Activated T-cell treated with anti-CD3 and anti-CD28 coated beads, Interleukin-2, amount 50 U/mL, for 1 hour (primary cell): ENCODE measurements at regions not wholly inside any gene's neighbourhood (a gene's known extent, or its start where the extent isn't known, plus 50 kb on each side); places are given as distances from the start of the nearest gene placed in this dataset.

Experiments
- DNase-seq: peaks from one replicate; pipeline ENCODE4 v3.0.0-alpha.2; 2020

DNA sequence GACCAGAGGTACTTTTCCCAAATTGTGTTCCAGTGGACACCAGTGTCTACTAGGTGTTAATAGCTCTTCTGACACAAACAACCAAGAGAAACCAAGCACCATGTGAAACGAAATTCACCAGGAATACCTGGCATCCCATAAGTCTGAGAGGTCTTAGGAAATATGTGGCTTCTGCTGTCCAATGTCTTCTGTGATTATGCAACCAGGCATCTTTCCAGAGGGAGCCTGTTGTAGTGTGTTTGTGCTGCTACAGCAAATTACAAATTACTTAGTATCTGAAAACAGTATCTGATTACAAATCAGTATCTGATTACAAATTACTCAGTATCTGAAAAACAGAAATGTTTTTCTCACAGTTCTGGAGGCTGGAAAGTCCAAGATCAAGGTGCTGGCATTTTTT lies 133.6 kb upstream of the NPVF start:
- DNase-seq: no peak

- DNase-seq: no peak
Observed at GRCh38 chr7:25368599-25369201, 140.4 kb upstream of the NPVF start.

DNA sequence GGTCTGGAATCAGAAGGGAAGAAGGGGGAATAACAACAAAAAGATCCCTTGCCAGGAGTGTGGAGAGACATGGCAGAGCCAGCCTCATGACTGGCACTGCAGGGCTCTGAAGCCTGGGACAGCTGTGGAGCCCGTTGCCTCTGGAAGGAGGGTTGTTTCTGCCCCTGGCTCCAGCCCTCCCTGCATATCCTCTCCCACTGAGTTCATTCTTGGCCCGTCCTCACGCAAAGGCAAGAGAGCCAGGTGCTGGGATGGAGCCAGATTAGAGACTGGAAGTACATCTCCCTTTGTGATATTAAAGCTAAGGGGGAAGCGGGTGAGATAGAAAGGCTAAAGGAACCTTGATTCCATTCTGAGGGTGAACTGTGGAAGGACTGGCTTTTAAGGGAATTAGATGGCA lies 141.5 kb upstream of the NPVF start:
- DNase-seq: no peak

DNA sequence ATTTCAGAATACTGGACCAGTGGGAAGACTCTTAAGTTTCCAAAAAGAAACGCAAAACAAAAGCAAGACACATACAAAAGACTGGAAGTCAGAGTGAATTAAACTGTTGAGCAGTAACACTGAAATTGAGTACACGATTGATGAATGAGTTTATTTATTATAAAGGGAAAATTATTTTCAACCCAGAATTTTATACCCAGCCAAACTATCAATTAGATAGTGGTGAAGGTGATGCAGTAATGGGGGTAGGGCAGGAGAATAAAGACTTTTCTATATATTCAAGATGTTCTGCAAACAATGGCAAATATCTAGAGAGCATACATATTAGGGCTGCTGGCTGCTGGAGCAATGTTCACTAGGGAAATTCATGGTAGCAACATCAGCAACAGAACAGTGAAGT lies 143.7 kb upstream of the NPVF start:
- DNase-seq: no peak

GRCh38 chr7:25375805-25376600 lies 147.7 kb upstream of the NPVF start:
- no peak for DNase-seq

DNA sequence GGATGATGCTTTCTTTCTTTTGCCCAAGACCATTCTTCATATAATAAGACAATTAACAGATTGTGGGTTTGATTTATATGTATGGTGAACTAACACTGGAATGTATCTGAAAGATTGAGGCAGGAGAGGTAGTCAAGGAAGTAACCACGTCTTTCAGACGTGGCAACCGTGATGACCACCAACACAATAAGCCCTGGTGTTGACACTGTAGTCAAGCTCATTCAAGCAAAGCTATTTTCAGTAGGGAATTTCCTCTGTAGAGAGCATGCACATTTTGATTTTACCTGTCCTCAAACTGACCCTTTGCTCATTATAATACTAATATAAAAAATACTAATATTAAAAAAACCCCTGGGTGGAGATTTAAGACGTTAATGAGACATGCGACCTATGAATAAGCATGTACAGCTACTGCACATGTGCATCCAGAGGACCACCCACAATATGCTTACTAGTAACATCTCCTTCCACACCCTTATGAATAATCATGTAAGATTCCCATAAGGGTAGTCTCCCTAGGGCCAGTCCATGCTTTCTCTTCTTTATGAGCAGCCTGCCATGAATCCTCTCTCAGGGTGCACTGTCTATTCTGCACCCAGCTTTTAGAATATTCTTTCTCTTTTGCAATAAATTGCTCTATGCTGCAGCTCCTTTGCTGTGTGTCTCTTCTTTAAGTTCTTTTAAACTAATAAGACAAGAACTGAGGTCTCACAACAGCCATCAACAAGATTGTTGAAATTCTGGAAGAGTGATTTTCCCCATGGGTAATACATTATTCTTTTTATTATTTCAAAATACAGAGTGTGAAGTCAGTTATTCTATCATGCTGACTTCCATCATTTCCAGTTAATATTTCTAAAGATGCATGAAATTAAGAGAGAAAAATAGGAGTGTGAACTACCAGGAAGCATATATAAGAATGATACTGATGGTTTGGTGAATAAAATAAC lies 151.3 kb upstream of the NPVF start:
- DNase-seq: no peak

DNA sequence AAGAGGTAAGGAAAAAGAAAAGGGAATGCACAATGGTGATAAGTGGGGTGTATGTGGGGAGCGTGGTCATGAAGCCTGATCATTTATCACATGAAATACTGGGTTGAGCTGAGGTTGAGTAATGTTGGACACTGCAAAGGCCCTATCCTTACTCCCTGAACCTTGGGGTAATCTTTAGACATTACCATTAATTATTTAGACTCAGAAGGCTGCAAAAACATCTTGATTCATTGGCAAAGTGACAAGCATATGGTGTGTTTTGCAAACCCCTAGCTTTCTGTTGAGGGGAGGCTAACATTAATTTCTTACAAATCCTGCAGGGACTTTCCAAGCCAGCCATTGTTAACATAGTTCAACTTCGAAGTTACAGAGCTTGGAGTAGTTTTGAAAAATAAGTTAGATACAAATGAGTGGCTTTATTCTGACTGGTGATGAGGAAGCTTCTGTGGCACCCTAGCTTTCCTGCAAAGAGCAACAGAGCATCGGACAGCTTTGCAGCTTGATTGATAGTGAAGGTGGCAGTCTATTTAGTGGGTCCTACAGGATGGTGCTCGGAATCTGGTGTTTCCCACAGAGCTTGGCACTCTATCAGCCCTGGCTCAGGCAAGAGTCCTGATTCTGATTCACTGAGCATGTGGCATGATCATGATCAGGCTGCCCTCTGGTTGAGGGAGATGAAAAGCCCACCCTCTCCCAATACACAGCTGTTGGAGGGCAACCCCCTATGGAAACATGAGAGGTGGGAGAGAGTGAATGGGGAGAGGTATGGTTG lies 153.7 kb upstream of the NPVF start:
- no peak for DNase-seq

DNA sequence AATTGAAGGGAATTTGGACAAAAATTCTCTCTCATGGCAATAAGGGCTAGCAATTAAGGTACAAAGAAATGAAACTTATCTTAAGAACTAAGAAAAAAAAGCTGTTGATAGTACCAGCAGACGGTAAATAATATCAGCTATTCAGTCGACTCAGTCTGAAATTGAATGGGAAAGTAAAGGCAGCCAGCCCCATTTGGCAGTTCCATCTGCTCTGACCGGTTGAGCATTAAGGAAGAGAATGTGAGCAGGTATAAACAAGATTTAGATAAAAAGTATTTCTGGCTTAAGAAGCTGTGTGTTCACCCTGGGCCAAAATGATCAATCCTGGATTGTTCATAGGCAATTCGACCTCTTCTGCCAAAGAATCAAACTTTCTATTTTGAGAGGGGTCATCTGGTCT lies 154.6 kb upstream of the NPVF start:
- DNase-seq: no peak

DNA sequence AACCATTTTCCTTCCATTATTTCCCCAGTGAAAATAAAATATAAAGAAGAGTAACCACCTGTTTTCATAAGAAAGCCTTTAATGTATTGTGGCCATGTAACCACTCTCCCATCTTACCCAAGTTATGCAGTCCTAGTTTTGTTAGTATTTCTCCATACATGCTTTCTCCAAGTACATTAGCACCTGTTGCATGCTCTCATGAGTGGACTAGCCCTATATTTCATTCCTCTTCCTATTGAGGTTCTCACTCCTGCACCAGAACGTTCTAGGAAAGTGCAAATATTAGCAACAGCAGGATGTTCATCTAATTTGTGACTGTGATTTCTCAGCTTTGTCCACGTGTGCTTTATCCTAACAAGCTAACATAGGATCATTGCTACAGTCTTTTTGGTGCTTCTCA lies 155.1 kb upstream of the NPVF start:
- DNase-seq: no peak

- DNase-seq: no peak
Observed at GRCh38 chr7:25384788-25385505, 156.7 kb upstream of the NPVF start.

- no peak for DNase-seq
Observed at GRCh38 chr7:25385506-25386136, 157.3 kb upstream of the NPVF start.

DNA sequence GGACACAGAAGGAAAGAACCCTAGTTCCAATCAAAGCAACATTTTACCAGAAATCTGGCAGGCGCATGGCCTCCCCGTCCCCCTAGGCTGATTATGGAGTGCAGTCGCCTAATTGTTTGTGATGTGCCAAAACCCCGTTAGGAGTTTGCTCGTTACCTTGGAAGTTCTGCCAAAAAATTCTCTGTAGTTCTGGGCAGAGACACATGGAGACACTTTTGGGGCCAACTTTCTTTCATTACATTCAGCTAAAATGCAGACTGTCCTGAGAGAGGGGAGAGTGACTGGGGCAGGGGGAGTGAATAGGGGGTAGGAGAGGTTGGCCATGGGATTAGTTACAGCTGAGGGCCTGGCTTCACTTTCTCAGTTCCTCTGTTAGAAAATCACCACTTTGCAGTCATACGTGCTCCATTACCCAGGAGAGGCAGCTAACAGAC lies 158.0 kb upstream of the NPVF start:
- DNase-seq: no peak

DNA sequence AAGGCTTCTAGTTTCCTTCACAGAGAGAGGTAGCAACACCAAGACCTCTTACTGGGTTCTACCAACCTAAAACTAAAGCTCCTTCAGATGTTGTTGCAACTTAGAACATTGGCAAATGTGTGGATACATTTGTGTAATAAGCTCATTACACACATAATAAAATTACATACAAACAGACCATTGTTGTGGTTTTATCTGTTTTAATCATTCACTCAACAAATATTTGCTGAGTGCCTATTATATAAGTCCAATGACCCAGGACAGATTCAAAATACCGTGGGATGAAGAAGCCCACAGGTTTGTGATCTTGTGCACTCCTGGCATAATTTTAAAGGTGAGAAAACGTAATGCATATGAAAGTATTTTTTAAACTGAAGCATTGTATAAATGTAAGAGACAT lies 160.4 kb upstream of the NPVF start:
- no peak for DNase-seq

DNA sequence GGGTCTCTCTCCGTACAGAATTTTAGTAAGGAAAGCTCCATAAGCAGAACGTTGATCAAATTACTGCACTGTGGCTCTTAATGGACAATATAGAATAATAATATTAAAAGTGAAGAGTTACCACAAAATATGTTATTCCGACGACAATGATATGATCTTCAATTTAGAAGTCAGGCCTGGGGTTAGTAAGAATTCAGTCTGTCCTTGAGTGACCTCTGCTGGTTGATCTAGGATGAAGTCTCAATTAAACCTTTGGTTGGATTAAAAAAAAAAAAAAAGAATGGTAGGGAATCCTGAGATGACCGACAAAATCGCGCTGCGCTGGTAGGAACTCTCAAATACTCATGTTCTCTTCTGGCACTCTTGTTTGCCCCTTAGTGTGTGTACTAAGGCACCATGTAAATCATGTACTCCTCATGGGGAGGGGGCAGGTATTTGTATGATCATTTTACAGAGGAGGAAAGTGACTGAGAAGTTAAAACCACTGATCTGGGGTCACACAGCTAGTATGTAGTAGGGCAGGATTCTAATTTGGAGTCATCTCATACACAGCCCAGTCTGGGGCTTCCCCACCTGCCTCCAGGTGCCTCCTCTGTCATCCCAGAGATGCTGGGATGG lies 161.3 kb upstream of the NPVF start:
- DNase-seq: no peak

GRCh38 chr7:25391295-25391861 lies 163.1 kb upstream of the NPVF start:
- no peak for DNase-seq

DNA sequence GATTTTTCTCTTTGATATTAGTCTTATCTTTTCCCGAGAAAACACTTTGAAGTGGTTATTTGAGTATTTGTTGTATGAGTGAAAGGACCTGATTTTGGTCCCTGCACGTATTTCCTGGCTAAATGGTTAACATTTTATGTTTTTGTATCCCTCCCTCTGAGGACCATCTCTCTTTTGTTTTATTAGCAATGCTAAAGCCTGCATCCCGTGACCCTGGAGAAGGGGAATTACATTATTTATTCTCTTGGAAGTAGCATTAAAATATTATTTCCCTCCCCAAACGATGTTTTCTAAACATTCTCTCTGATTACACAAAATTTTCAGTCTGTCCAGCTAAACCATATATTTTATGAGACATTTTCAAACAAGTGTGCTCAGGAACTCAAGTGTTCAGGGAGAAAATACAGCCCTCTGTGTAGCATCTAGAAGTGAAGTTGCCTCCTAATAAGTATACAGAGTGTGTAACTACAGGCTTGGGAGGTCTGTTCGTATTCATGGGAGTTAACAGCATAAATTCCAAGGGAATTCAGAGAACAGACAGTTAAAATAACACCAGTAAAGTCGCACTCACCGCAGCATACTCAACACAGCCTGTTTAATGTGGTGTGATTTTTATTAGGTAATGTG lies 163.8 kb upstream of the NPVF start:
- no peak for DNase-seq

DNA sequence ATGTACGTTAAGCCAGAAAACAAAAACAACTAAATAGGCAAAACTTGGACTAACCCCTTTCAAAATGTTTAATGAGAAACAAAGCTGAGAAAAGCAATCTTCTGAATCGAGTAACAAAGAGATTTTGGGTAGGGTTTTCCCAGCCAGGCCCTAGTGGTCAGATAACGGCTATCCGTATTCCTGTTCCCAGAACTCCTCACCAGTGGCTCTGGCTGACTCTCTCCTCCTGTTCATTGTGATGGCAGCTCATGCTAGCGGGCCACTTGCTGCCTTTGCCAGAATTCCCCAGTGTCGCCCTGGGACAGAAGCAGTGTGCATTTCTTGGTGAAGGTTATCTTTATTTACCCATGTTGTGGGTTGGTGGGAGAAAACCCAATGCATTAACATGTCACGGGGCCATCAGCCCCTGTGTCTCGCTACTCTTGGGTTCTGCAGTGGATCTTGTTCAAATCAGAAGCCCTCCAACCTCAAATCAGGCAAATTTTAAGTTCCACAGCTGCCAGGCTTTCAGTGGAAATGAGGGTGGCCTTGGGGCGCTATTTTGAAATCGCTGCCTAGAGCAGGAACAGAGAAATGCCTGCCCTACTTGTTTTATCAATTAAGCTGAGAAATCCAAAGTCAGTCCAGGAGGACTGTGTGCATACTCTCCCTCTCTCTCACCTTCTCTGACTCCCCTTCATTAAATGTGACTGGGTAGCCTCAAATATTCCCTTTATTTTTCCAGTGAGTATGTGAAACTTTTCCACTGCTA lies 164.5 kb upstream of the NPVF start:
- no peak for DNase-seq

DNA sequence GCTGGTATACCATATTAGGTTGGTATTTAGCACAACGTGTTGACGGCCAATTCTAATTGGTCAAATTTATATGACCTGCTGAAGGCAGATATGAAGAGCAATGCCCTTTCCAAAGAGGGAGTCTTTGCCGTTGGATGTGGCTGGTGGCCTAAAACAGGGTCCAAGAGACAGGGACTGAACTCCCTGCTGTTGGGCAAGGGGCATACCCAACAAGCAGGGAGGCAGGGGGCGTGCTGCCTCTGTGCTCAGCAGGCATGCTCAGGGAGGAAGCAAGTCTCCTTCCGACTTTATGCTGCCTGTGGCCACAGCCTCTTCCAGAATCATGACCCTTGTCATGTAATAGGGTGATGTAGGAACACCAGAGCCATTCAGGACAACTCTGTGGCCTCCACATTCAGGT lies 167.7 kb upstream of the NPVF start:
- no peak for DNase-seq

DNA sequence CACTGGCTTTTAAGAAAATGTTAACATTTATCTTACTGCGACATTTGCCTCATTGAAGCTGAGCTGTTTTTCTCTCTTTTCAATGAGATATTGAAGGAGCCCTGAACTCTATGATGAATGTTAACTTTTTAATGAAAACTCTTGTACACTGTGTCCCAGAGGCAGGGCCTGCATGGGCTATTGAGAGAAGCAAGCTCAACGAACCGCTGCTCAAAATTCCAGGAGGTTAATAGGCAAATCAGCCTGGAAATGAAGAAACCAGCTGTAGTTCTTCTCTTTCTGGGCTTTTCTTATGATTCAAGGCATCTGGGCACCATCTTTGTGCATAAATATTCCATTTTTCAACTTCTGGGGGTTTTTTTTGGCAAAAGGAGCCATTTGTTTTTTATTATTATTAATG lies 168.4 kb upstream of the NPVF start:
- no peak for DNase-seq

DNA sequence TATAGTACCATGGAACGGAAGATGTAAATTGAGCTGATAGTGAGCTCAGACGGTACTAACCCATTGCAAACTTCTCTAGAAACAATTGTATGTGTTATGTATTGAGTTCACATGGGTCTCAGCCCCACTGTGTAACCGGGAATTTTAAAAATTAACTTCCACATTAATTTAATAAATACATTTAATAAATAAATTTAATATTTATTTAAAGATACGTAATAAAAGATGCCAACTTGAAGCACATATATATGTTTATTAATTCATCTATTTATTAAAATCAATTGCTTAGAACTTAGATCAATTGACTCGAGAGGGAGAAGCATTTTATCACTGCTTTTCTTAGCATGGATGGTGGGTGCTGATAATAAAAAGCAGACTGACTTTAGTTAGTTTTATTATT lies 170.1 kb upstream of the NPVF start:
- DNase-seq: no peak
